Stimulated activated CD4-positive, alpha-beta T cell treated with anti-CD3 and anti-CD28 coated beads, Interleukin-2, amount 100 ng/mL, for 48 hours (primary cell): ENCODE measurements at regions not wholly inside any gene's neighbourhood (a gene's known extent, or its start where the extent isn't known, plus 50 kb on each side); places are given as distances from the start of the nearest gene placed in this dataset.
A peak's percentile ranks its signal among the peaks of the same experiment; 100 is the strongest.
"Not testable (repeated sequence)": the region's sequence is repeated elsewhere in the genome, so short reads cannot be mapped to it uniquely, and the experiment has no call there.

Source experiments
- DNase-seq, 2 donors: peaks; one replicate each; pipeline ENCODE4 v3.0.0-alpha.2; 2020

GRCh38 chr3:20370273-20371063, 184.5 kb upstream of the SGO1 start:
- not testable (repeated sequence) for DNase-seq

- no peak for DNase-seq
Measured at GRCh38 chr3:20361000-20361399, 175.0 kb upstream of the SGO1 start.

GRCh38 chr3:20353286-20353685, 167.3 kb upstream of the SGO1 start:
- DNase-seq, result no peak

- DNase-seq, result no peak
Measured at GRCh38 chr3:20352546-20353179, 166.7 kb upstream of the SGO1 start.

GRCh38 chr3:20350449-20350848, 164.4 kb upstream of the SGO1 start:
- no peak for DNase-seq

- no peak for DNase-seq
Measured at GRCh38 chr3:20346916-20347315, 160.9 kb upstream of the SGO1 start.

GRCh38 chr3:20346369-20346768, 160.4 kb upstream of the SGO1 start:
- no peak for DNase-seq

GRCh38 chr3:20344400-20344959, 158.5 kb upstream of the SGO1 start:
- DNase-seq, result no peak

GRCh38 chr3:20343790-20344189, 157.8 kb upstream of the SGO1 start:
- DNase-seq, result no peak

GRCh38 chr3:20340324-20340928, 154.4 kb upstream of the SGO1 start:
- DNase-seq, result peak; percentile 68 to 74

GRCh38 chr3:20336572-20336971, 150.6 kb upstream of the SGO1 start:
- no peak for DNase-seq

GRCh38 chr3:20334842-20335241, 148.8 kb upstream of the SGO1 start:
- no peak for DNase-seq

- no peak for DNase-seq
Measured at GRCh38 chr3:20327889-20328288, 141.9 kb upstream of the SGO1 start.

GRCh38 chr3:20326541-20326940, 140.5 kb upstream of the SGO1 start:
- DNase-seq, result no peak

GRCh38 chr3:20325563-20325962, 139.6 kb upstream of the SGO1 start:
- no peak for DNase-seq

GRCh38 chr3:20324664-20325478, 138.9 kb upstream of the SGO1 start:
- DNase-seq, result no peak

- DNase-seq, result no peak
Measured at GRCh38 chr3:20323307-20323927, 137.4 kb upstream of the SGO1 start.

GRCh38 chr3:20322085-20322484, 136.1 kb upstream of the SGO1 start:
- DNase-seq, result no peak

- DNase-seq, result no peak
Measured at GRCh38 chr3:20321391-20322047, 135.5 kb upstream of the SGO1 start.

GRCh38 chr3:20320489-20320888, 134.5 kb upstream of the SGO1 start:
- no peak for DNase-seq

- no peak for DNase-seq
Measured at GRCh38 chr3:20319551-20319950, 133.5 kb upstream of the SGO1 start.

- no peak for DNase-seq
Measured at GRCh38 chr3:20317616-20318015, 131.6 kb upstream of the SGO1 start.
